Activated CD8-positive, alpha-beta memory T cell treated with anti-CD3 and anti-CD28 coated beads, Interleukin-2, amount 50 U/mL, for 48 hours (primary cell): ENCODE measurements at regions not wholly inside any gene's neighbourhood (a gene's known extent, or its start where the extent isn't known, plus 50 kb on each side); places are given as distances from the start of the nearest gene placed in this dataset.

ENCODE experiments used
- DNase-seq: peaks from one replicate; pipeline ENCODE4 v3.0.0-alpha.2; 2020

GRCh38 chr19:31119951-31120690 lies 229.1 kb downstream of the TSHZ3 start:
- DNase-seq, result no peak

- DNase-seq, result no peak
Measured at GRCh38 chr19:31118986-31119385, 230.2 kb downstream of the TSHZ3 start.

DNA sequence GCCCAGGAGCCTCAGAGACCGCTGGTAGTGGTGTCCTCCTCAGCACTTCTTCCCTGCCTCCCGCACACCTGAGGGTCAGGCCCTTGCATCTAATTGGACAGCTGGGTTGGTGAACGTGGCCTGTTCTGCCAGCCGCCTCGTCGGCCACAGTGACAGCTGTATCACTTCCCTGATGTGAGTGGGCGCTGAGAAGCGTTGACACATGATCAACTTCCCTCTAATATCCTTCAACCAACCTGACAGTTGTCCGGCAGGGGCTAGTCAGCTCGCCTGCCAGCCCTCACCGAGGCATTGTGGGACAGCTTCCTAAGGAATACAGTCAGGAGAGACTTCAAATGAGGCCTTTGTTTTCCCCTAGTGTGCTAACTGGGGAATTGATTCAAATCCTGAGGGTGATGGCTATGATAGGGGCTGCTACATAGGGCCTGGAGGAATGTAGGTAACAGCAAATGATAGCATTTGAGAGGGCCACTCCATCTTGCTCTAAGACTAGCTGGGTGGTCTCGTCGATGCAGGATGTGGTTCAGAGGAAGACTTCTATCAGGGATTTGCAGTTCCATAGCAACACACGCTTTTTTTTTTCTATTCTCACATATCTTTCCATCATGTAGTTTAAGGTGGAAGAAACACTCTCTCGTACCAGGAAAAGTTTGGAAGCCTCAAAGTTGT lies 230.8 kb downstream of the TSHZ3 start:
- no peak for DNase-seq

DNA sequence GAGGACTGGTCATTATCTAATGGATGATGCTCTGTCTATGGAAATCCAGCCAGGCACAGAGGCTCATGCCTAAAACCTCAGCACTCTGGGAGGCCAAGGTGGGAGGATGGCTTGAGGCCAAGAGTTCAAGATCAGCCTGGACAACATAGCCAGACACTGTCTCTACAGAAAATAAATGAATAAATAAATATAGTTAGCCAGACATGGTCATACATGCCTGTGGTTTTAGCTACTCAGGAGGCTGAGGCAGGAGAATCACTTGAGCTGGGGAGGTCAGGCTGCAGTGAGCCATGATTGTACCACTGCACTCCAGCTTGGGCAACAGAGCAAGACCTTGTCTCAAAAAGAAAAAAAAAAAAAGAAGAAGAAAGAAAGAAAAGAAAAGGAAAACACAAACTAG lies 234.7 kb downstream of the TSHZ3 start:
- DNase-seq, result no peak

- DNase-seq, result no peak
Measured at GRCh38 chr19:31113293-31113692, 235.9 kb downstream of the TSHZ3 start.

DNA sequence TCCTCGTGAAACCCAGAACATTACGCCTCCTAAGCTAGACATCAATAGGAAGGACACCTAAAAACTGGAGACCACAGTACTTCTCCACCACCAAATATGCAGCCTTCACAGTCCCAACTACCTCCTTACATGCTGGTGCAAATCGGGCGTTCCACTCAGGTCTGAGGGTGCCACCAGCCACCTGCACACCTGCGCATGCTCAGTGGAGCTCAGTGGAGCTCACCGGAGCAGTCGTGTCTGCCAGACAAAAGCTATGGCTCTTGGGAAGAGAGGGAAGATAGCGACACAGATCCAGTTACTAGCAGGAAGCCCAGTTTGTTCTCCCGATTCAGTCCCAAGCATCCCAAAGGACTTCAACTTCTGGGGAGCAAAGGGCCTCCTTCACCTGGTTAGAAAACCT lies 237.1 kb downstream of the TSHZ3 start:
- DNase-seq, result no peak

GRCh38 chr19:31111741-31112140 lies 237.5 kb downstream of the TSHZ3 start:
- no peak for DNase-seq

- DNase-seq, result no peak
Measured at GRCh38 chr19:31110336-31110735, 238.9 kb downstream of the TSHZ3 start.

DNA sequence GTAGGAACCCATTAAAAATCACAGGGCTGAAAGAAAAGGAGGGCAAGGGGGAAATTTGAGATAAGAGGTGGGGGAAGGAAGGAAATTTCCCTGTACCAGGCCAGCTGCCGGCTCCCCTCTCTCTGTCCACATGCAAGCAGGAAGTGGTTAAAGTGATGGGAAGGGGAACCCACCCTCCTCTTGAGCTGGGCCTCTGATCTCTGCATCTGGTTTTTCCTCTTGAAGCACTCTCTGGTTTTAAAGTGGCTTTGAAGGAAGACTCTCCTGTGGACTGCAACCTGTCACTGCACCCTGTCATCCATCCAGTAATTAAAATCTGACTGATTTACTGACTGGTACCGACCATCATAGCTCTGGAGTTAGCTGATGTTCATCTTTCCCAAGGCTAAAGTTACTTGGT lies 239.6 kb downstream of the TSHZ3 start:
- no peak for DNase-seq

- DNase-seq, result no peak
Measured at GRCh38 chr19:31107096-31107495, 242.1 kb downstream of the TSHZ3 start.

- no peak for DNase-seq
Measured at GRCh38 chr19:31105761-31106160, 243.5 kb downstream of the TSHZ3 start.

DNA sequence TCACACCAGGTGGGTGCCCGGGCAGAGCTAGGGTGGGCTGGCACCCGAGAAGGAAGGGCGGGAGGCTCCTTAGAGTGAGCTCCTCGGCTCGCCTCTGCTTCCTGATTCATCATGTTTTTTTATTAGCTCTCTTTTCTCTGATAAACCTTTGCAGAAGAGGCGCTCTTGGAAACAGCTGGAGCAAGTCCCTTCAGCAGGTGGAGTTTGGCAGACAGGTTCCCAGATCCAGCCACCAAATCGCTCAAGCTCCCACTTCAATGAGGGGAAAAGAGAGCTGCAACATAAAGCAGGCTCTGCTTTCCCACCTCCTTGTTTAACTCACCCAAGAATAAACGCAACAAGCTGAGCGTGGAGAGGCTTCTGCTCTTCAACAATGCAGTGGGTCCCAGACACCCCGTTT lies 244.8 kb downstream of the TSHZ3 start:
- no peak for DNase-seq

DNA sequence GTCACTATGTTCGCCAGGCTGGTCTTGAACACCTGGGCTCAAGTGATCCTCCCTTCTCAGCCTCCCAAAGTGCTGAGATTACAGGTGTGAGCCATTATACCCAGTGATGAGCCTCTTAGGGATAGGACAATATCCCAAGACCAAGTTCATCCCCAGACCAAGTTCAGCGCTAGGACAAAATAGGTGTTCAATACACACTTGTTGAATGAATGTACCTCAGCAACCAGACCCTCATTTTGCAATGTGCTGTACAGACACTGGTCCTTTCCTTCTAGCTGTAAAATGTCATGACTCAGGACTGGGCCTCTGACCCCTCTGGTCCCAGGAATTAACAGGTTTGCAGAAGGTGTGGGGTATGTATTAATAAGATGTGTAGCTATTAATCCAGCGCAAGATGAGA lies 246.0 kb downstream of the TSHZ3 start:
- DNase-seq, result no peak

DNA sequence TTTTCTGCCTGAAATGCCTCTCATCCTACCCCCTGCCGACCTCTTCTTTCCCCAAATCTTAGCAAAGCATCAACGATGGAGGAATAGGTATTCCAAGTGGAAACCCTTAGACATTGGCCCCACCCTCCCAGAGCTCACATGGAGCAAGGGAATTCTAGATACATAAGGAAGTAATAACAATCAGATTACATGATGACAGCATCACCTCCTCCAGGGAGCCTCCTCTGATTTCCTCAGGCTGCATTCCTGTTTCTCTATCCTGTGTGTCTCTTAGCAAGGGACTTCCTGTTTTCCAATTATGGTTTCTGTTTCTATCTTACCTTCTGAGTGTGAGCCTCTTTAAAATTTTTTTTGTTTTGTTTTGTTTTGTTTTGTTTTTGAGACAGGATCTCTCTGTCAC lies 246.6 kb downstream of the TSHZ3 start:
- DNase-seq, result no peak

DNA sequence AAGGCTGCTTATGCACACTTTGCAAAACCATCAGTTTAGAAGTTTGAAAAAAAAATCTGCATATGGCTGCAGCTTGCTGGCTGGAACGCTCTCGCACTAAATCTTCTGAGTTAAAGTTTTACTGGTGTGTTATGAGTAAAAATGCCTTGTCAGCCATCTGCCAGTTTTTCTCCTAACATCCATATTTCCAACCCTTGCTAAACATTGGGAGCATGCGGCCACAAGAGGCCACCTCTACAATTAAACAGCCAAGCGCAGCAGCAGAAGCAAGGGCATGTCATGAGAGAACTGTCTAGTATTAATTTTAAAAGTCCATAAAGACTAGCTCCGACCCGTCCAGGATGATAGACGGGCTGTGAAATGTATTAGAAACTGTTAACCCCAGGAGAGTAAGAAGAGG lies 248.3 kb downstream of the TSHZ3 start:
- DNase-seq, result no peak

GRCh38 chr19:31100206-31100590 lies 249.0 kb downstream of the TSHZ3 start:
- no peak for DNase-seq

DNA sequence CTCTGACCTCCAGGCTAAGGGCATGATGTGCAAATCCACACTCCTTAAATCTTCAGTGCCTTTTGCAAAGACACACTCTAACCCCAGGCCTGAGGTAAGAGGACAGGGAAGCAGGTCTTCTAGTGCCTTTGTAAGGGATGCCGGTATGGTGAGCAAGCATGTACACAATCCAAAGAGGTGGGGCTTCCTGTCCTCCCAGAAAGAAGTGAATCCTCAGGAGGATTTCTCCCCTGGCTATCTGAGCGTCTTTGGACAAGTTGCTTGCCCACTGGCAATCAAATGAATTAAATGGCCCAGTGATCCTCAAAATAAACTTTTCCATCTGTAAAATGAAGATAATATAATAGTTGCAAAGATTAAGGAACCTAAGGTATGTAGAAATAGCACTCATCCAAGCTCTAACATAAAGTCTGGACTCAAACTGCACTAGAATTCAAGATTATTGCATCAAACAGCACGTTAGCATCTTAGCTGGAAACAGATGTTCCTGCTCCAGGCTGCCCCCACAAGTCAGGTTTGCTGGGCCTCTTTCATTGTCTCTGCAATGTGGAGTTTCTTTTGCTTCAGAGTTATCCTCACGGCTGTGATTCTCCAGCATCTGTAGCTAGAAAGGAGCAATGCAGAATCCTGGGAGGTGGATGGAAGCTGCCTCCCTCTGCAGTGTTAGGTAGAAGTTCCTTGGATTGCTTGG lies 249.6 kb downstream of the TSHZ3 start:
- DNase-seq, result no peak

DNA sequence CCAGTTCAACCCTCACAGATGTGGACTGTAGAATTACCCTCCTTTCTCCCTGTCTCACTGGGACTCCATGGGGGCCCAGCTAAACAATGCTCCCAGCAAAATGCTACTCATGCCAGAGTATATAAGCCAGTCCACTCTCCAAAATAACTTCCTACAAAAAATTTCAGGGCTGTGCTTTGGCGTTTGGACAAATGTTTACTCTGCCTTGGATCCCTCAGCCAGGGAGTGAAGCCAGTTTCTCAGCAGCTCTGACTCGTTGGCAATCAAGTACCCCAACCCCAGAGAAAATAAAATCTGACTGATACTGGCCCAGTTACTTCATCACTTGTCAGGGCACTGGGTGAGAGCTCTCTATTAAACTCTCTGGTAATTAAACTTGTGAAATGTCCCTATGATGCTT lies 250.4 kb downstream of the TSHZ3 start:
- no peak for DNase-seq

DNA sequence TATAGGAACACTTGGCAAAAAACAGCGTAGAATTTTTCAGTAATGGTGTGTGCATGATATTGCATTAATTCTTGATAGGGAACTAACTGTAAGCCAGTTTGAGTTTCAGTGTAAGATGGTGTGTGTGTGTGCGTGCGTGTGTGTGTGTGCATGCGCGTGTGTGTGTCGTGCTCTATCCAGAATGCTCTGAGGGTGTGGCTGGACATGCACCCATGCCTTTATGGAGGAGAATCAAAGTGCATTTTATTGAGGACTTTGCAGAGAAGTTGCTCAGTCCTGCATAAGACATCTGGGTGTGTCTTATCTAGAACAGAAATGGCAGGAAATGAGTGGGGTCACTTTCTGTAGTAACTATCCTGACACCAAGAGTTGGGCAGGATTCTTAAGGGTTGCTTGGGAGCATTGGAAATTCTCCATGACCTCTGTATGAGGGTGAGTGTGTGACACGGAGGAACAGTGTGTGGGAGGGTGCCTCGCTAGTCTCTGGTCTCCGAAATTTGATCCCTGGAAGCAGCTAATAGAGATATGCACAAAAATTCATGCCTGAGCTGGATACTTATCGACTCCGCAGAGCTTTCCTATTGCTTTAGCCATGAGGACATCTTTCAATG lies 252.2 kb downstream of the TSHZ3 start:
- DNase-seq, result no peak

DNA sequence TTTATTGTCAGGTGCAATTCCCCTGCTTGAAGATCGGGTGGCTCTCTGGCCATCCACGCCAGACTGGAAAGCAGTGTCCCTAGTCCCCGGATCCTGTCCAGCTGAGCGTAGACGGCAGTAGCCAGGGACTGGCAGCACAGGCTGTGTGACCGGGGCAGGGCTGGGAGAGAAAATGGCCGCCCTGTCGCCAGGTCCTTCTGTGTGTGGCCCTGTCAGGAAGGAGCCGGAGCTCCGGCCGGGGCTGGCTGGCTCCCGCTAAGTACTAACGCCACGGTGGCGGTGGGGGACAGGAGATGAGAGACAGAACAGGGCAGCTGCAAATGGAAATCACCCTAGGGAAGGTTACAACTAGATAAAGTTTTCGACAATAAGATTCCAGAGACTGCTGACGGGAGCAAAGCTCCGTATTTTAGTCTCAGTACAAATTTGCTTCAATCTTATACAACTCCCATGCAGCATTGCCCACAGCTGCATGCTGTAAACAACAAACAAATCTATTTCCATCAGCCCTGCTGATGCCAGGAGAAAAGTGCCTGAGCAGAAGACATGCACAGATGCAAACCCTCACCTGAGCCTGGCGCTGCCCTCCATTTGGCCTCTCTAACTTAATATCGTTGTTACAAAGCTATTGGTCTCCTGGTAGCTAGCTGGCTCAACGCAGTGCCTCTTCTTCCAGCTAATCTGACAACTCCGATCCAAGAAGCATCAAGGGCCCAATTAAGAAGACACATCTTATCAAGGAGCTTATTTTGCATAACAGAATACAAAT lies 253.0 kb downstream of the TSHZ3 start:
- DNase-seq, result no peak

GRCh38 chr19:31095100-31095804 lies 254.0 kb downstream of the TSHZ3 start:
- DNase-seq, result no peak

DNA sequence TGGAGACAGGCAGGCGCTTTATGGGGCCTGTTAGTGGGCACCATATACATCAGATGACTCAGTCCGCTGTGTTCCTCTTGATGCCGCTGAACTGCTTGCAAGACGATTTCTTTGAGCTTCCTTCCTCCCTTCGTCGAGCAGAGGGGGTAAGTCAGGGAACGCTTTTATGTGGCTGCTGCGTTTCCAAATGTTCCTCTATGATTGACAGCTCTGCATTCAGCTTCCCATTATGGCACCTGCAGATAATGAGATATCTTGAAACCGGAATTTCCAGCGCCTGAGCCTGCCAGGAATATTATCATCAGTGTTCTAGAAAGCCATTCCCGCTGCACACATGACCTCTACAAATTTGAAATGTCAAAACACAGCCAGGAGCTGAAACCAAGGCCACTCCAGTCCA lies 257.0 kb downstream of the TSHZ3 start:
- DNase-seq, result no peak
